ENCODE measurements at regions not wholly inside any gene's neighbourhood (a gene's known extent, or its start where the extent isn't known, plus 50 kb on each side); places are given as distances from the start of the nearest gene placed in this dataset.

DNA sequence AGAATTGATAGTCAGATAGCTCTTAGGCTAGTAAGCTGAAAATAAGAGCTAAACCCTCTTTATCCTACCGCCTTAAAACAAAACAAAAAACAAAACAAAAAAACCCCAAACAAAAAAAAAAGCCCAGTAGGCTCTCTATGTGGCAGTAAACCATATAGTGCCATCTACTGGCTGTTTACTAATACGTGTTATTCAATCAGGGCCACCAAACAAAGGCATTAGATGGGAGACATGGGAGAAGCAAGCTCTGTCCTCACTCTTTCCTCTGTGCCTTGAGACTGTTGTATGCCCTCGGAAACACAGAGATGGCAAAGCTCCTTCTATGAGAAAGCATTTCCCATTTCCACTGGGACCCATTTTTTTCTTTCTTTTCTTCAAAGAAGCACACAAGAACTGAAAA lies 148.8 kb upstream of the MID1 start:
- Histone ChIP-seq H3K27me3 (ENCODE audit: control insufficient read depth, insufficient read depth, low read length) (no peaks in the 10 kb centered on the region), H3K4me1 (ENCODE audit: control insufficient read depth, insufficient read depth, low read length) (no peaks in the 10 kb centered on the region), H3K9me3 (ENCODE audit: control insufficient read depth, insufficient read depth, low read depth, low read length) (no peaks in the 10 kb centered on the region), H3K27ac (ENCODE audit: low read length) (peak overlapping the region; percentile 39; the same call in 1 of the 2 replicates), H3K36me3 (ENCODE audit: control insufficient read depth, insufficient read depth, low read length) (no peaks in the 10 kb centered on the region), H3K4me3 (ENCODE audit: low read depth in 2 of 2, low read length in 2 of 2) (no peak overlapping the region)
- POLR2A ChIA-PET: no interaction called here
- no TSS peak for BruUV-seq (replicated peaks)
- ATAC-seq: 0 out of 2 replicates have a peak, but pooled peaks have one; percentile 63
- TF ChIP-seq, protein P1, sequence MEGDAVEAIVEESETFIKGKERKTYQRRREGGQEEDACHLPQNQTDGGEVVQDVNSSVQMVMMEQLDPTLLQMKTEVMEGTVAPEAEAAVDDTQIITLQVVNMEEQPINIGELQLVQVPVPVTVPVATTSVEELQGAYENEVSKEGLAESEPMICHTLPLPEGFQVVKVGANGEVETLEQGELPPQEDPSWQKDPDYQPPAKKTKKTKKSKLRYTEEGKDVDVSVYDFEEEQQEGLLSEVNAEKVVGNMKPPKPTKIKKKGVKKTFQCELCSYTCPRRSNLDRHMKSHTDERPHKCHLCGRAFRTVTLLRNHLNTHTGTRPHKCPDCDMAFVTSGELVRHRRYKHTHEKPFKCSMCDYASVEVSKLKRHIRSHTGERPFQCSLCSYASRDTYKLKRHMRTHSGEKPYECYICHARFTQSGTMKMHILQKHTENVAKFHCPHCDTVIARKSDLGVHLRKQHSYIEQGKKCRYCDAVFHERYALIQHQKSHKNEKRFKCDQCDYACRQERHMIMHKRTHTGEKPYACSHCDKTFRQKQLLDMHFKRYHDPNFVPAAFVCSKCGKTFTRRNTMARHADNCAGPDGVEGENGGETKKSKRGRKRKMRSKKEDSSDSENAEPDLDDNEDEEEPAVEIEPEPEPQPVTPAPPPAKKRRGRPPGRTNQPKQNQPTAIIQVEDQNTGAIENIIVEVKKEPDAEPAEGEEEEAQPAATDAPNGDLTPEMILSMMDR (IDR thresholded peaks at IDR 0.05): peak; percentile 70
- TF ChIP-seq SIN3A (IDR thresholded peaks at IDR 0.05; ENCODE audit: borderline replicate concordance, insufficient read depth, low read depth, low read length): no peak
- intact Hi-C loops (cut with micrococcal nuclease; ENCODE audit: unreplicated experiment) (no loop called here), in situ Hi-C loops (cut with HindIII; ENCODE audit: low pct_unique_long_range_greater_than_20kb, low sequenced_read_pairs) (no loop called here)
- no peak for DNase-seq (ENCODE audit: low read depth, low spot score)
- CTCF ChIA-PET: interaction anchor here (0.7 to 0.9 kb wide), 2 partner anchors 331 to 579 kb away, joined by 3 to 4 read pairs; no protein-coding TSS in a partner anchor

DNA sequence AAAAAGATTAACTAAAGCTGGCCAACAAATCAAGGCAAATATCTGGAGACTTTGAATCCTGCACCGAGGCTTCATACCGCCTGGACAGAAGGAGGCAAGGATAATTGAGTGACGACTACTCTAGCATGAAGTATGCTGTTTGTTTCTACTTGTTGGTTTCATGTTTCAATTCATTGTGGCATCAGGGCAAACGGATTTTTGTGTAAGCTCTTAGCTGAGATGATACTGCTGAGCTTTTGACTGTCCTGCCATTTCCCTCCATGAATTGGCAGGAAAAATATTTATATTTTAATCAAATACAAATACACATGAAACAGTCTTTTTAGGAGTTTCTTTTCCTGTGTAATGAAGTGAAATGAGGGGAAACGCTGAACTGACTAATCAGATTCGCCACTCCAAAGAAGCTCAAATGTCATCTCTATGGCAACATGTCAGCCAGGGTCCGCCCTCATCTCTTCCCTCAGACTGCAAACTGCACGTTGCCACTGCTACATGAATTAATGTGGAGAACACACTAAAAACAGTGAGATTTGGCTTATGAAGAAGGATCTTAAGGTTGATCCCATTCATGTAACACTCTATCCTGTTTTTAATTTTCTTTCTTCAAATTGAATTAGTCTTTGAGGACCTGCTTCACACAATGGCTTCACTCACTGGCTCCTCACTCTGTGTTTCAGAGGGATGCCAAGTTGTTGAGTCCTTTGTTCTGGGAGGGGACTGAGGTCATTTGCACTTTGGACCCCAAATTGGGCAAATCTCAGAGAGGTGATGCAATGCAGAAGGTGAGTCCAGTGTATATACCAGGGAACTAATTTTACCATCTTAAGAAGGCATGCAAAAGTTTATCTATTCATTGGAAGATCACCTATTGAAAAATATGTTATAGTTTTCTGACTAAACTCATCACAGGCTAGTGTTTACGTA lies 149.6 kb upstream of the MID1 start:
- ATAC-seq: no peak
- POLR2A ChIA-PET: no interaction called here
- Histone ChIP-seq H3K27me3 (ENCODE audit: control insufficient read depth, insufficient read depth, low read length) (no peaks in the 10 kb centered on the region), H3K4me3 (ENCODE audit: low read depth in 2 of 2, low read length in 2 of 2) (no peak overlapping the region), H3K27ac (ENCODE audit: low read length) (no peak overlapping the region), H3K4me1 (ENCODE audit: control insufficient read depth, insufficient read depth, low read length) (no peaks in the 10 kb centered on the region), H3K9me3 (ENCODE audit: control insufficient read depth, insufficient read depth, low read depth, low read length) (no peaks in the 10 kb centered on the region), H3K36me3 (ENCODE audit: control insufficient read depth, insufficient read depth, low read length) (no peaks in the 10 kb centered on the region)
- BruUV-seq (replicated peaks): no TSS peak
- DNase-seq (ENCODE audit: low read depth, low spot score): no peak
- TF ChIP-seq, protein P2, sequence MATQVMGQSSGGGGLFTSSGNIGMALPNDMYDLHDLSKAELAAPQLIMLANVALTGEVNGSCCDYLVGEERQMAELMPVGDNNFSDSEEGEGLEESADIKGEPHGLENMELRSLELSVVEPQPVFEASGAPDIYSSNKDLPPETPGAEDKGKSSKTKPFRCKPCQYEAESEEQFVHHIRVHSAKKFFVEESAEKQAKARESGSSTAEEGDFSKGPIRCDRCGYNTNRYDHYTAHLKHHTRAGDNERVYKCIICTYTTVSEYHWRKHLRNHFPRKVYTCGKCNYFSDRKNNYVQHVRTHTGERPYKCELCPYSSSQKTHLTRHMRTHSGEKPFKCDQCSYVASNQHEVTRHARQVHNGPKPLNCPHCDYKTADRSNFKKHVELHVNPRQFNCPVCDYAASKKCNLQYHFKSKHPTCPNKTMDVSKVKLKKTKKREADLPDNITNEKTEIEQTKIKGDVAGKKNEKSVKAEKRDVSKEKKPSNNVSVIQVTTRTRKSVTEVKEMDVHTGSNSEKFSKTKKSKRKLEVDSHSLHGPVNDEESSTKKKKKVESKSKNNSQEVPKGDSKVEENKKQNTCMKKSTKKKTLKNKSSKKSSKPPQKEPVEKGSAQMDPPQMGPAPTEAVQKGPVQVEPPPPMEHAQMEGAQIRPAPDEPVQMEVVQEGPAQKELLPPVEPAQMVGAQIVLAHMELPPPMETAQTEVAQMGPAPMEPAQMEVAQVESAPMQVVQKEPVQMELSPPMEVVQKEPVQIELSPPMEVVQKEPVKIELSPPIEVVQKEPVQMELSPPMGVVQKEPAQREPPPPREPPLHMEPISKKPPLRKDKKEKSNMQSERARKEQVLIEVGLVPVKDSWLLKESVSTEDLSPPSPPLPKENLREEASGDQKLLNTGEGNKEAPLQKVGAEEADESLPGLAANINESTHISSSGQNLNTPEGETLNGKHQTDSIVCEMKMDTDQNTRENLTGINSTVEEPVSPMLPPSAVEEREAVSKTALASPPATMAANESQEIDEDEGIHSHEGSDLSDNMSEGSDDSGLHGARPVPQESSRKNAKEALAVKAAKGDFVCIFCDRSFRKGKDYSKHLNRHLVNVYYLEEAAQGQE (IDR thresholded peaks at IDR 0.05; ENCODE audit: insufficient read depth in 1 of 2, low read depth in 2 of 2, low read length in 1 of 2): no peak
- TF ChIP-seq TCF7L2 (IDR thresholded peaks at IDR 0.05; ENCODE audit: low read depth, low read length) (no peak), SIN3A (IDR thresholded peaks at IDR 0.05; ENCODE audit: borderline replicate concordance, insufficient read depth, low read depth, low read length) (no peak), POLR2AphosphoS5 (IDR thresholded peaks at IDR 0.05; ENCODE audit: low read depth, low read length) (no peak)
- TF ChIP-seq, protein P1 (IDR thresholded peaks at IDR 0.05): no peak
- in situ Hi-C loops (cut with HindIII; ENCODE audit: low pct_unique_long_range_greater_than_20kb, low sequenced_read_pairs): no loop called here
- intact Hi-C loops (cut with micrococcal nuclease; ENCODE audit: unreplicated experiment): no loop called here
- CTCF ChIA-PET: interaction anchor here (0.7 to 0.9 kb wide), 2 partner anchors 331 to 580 kb away, joined by 3 to 4 read pairs; no protein-coding TSS in a partner anchor

Data from Panc1 (cell line).